H1 (cell line): ENCODE measurements at regions not wholly inside any gene's neighbourhood (a gene's known extent, or its start where the extent isn't known, plus 50 kb on each side); places are given as distances from the start of the nearest gene placed in this dataset.

Source experiments
- CTCF ChIA-PET: fragments of 300-600 bp; sonication (Branson Sonifier 250); formaldehyde crosslinking; loops from one replicate; lab custom pipeline; 2021; ENCODE audit not compliant: partially characterized antibody; lab: Charles Lee
- POLR2A ChIA-PET: fragments of 300-600 bp; sonication (Branson Sonifier 250); formaldehyde crosslinking; loops from one replicate; lab custom pipeline; 2021; ENCODE audit warnings: inconsistent platforms; ENCODE audit not compliant: partially characterized antibody; lab: Charles Lee
- DNase-seq, 2 experiments: peaks; one replicate each; pipeline versions ENCODE4 v3.0.0 to v3.0.0-alpha.2; 2010 to 2022; ENCODE audit warnings: low spot score in 2 of 2, low read depth in 1 of 2, mixed read lengths in 1 of 2
- FAIRE-seq: peaks from 2 replicates; lab custom pipeline; 2011; peaks lifted over from hg19 to GRCh38; lab: Jason Lieb, UNC
- H2AFZ ChIP-seq: 2 replicates; pipeline ENCODE4 v1.8.1; 2012; ENCODE audit warnings: low read length, inconsistent platforms
- H2AK5ac ChIP-seq: 2 replicates; pipeline ENCODE4 v1.6.1; 2013; ENCODE audit warnings: low read depth, low read length
- H2BK120ac ChIP-seq: replicated peaks from 2 replicates; pipeline ENCODE3; 2013; ENCODE audit warnings: low read depth, low read length, inconsistent platforms
- H2BK12ac ChIP-seq: 2 replicates; pipeline ENCODE4 v1.6.1; 2013; ENCODE audit warnings: low read depth, low read length
- H2BK15ac ChIP-seq: 2 replicates; pipeline ENCODE4 v1.6.1; 2013; ENCODE audit warnings: low read length
- H2BK20ac ChIP-seq: 2 replicates; pipeline ENCODE4 v1.6.1; 2013; ENCODE audit warnings: low read length
- H2BK5ac ChIP-seq: 2 replicates; pipeline ENCODE4 v1.6.1; 2013; ENCODE audit warnings: low read depth, low read length
- H3K14ac ChIP-seq: 2 replicates; pipeline ENCODE4 v1.6.1; 2013; ENCODE audit warnings: inconsistent platforms; ENCODE audit not compliant: insufficient read length
- H3K18ac ChIP-seq: 2 replicates; pipeline ENCODE4 v1.6.1; 2013; ENCODE audit warnings: low read length; ENCODE audit errors: extremely low read depth
- H3K23ac ChIP-seq: 2 replicates; pipeline ENCODE4 v1.6.1; 2013; ENCODE audit warnings: inconsistent platforms; ENCODE audit not compliant: insufficient read length
- H3K23me2 ChIP-seq: 2 replicates; pipeline ENCODE4 v1.6.1; 2013; ENCODE audit warnings: low read depth, low read length
- H3K27ac ChIP-seq: 2 replicates; pipeline ENCODE4 v1.6.1; 2011; ENCODE audit warnings: low read depth, low read length, inconsistent platforms
- H3K27me3 ChIP-seq, 4 experiments: replicated peaks in 1 of 4; 1 replicate in 1 of 4; 2 replicates in 3 of 4; pipeline versions ENCODE4 v1.6.1 to v1.8.1; 2011 to 2013; ENCODE audit warnings: low read length in 3 of 4, mild to moderate bottlenecking in 3 of 4, inconsistent platforms in 2 of 4, mixed read lengths in 2 of 4, moderate library complexity in 1 of 4; ENCODE audit not compliant: control insufficient read depth in 3 of 4, insufficient read depth in 3 of 4; ENCODE audit errors: extremely low read depth in 1 of 4
- H3K36me3 ChIP-seq, 4 experiments: 2 replicates each; pipeline versions ENCODE4 v1.6.1 to v1.8.1; 2011 to 2013; ENCODE audit warnings: mild to moderate bottlenecking in 4 of 4, low read length in 3 of 4, moderate library complexity in 2 of 4, control low read depth in 1 of 4, inconsistent platforms in 1 of 4; ENCODE audit not compliant: insufficient read depth in 4 of 4, control insufficient read depth in 2 of 4
- H3K4ac ChIP-seq: replicated peaks from 2 replicates; pipeline ENCODE3; 2013; ENCODE audit warnings: low read length, low read depth, mixed read lengths, inconsistent platforms; ENCODE audit not compliant: insufficient read length
- H3K4me1 ChIP-seq, 4 experiments: replicated peaks in 1 of 4; 1 replicate in 1 of 4; 2 replicates in 3 of 4; pipeline versions ENCODE4 v1.6.1 to v1.8.1; 2011 to 2013; ENCODE audit warnings: low read length in 3 of 4, inconsistent platforms in 2 of 4, mixed read lengths in 1 of 4; ENCODE audit not compliant: insufficient read depth in 4 of 4, control insufficient read depth in 3 of 4
- H3K4me2 ChIP-seq, 2 experiments: 2 replicates each; pipeline versions ENCODE4 v1.6.1 to v1.8.1; 2011 to 2013; ENCODE audit warnings: low read depth in 2 of 2, low read length in 2 of 2, control low read depth in 1 of 2, inconsistent platforms in 1 of 2, mild to moderate bottlenecking in 1 of 2; ENCODE audit not compliant: insufficient read depth in 1 of 2
- H3K4me3 ChIP-seq, 4 experiments: fragments of 200-600, 300-600 bp in 1 of 4; sonication (generic), shearing (Covaris generic), sonication (Bioruptor Twin) in 1 of 4; 2 replicates each; pipeline versions ENCODE4 v1.5.1 to v1.8.1; 2011 to 2016; ENCODE audit warnings: low read length in 4 of 4, low read depth in 3 of 4, control low read depth in 2 of 4, inconsistent platforms in 2 of 4, mild to moderate bottlenecking in 2 of 4, mixed read lengths in 1 of 4, moderate library complexity in 1 of 4; ENCODE audit not compliant: insufficient read depth in 2 of 4; ENCODE audit errors: extremely low read depth in 1 of 4
- H3K56ac ChIP-seq: replicated peaks from 2 replicates; pipeline ENCODE3; 2013; ENCODE audit warnings: low read depth, mild to moderate bottlenecking, mixed read lengths, low read length, inconsistent platforms; ENCODE audit not compliant: insufficient read length
- H3K79me1 ChIP-seq: 2 replicates; pipeline ENCODE4 v1.6.1; 2013; ENCODE audit warnings: low read depth, low read length, control low read depth
- H3K79me2 ChIP-seq, 2 experiments: 2 replicates each; pipeline versions ENCODE4 v1.6.1 to v1.8.1; 2012 to 2013; ENCODE audit warnings: low read length in 2 of 2, mild to moderate bottlenecking in 2 of 2, inconsistent platforms in 1 of 2; ENCODE audit not compliant: insufficient read depth in 2 of 2, control insufficient read depth in 1 of 2
- H3K9ac ChIP-seq, 4 experiments: replicated peaks in 1 of 4; 1 replicate in 1 of 4; 2 replicates in 3 of 4; pipeline versions ENCODE4 v1.6.1 to v1.8.1; 2011 to 2013; ENCODE audit warnings: low read depth in 3 of 4, low read length in 3 of 4, control low read depth in 2 of 4, mild to moderate bottlenecking in 2 of 4, moderate library complexity in 2 of 4, inconsistent platforms in 1 of 4; ENCODE audit errors: extremely low read depth in 1 of 4
- H3K9me3 ChIP-seq, 2 experiments: 2 replicates each; pipeline versions ENCODE4 v1.6.1 to v1.8.1; 2012 to 2013; ENCODE audit warnings: mild to moderate bottlenecking in 2 of 2, moderate library complexity in 2 of 2, control low read depth in 1 of 2, inconsistent platforms in 1 of 2, low read depth in 1 of 2, low read length in 1 of 2, mixed read lengths in 1 of 2; ENCODE audit not compliant: insufficient read depth in 2 of 2
- H4K20me1 ChIP-seq, 2 experiments: replicated peaks in 1 of 2; 2 replicates each; pipeline versions ENCODE3 to v1.8.1; 2011 to 2013; ENCODE audit warnings: inconsistent platforms in 2 of 2, low read length in 2 of 2, mild to moderate bottlenecking in 1 of 2; ENCODE audit not compliant: insufficient read depth in 2 of 2, control insufficient read depth in 1 of 2
- H4K5ac ChIP-seq: 2 replicates; pipeline ENCODE4 v1.6.1; 2013; ENCODE audit warnings: low read length, low read depth, mixed read lengths, inconsistent platforms; ENCODE audit not compliant: insufficient read length
- H4K8ac ChIP-seq: 2 replicates; pipeline ENCODE4 v1.8.0; 2013; ENCODE audit warnings: mild to moderate bottlenecking, moderate library complexity, low read length, inconsistent platforms; ENCODE audit not compliant: insufficient read depth; ENCODE audit errors: extremely low read depth
- H4K91ac ChIP-seq: replicated peaks from 2 replicates; pipeline ENCODE3; 2013; ENCODE audit warnings: low read length, mixed read lengths, inconsistent platforms; ENCODE audit not compliant: insufficient read length
- BCL11A ChIP-seq, 2 experiments: IDR thresholded peaks; one replicate each; pipeline ENCODE4 v1.6.1; 2011; ENCODE audit warnings: low read depth in 2 of 2, low read length in 2 of 2, mild to moderate bottlenecking in 2 of 2
- CBX8 ChIP-seq: fragments of 300-800, 300-1000 bp; sonication (generic); IDR thresholded peaks from 2 replicates; pipeline ENCODE4 v1.7.1; 2016; ENCODE audit warnings: low read depth, low read length, borderline replicate concordance
- SIRT6 ChIP-seq: IDR thresholded peaks from one replicate; pipeline ENCODE4 v1.7.1; 2012; ENCODE audit warnings: low read length, inconsistent platforms
- TCF12 ChIP-seq: IDR thresholded peaks from 2 replicates; pipeline ENCODE4 v1.6.1; 2011; ENCODE audit warnings: low read depth, mild to moderate bottlenecking, low read length
- WGBS, 2 experiments: shearing (Covaris generic) in 1 of 2; methylation state at CpG; one replicate each; pipeline versions ENCODE4 v1.1.6 to v1.1.7; 2013 to 2015; ENCODE audit warnings: low lambda C conversion rate in 2 of 2, mixed read lengths in 2 of 2, inconsistent platforms in 1 of 2, low coverage in 1 of 2, missing lambda C conversion rate in 1 of 2; ENCODE audit not compliant: insufficient replicate concordance in 2 of 2, insufficient coverage in 1 of 2, insufficient read length in 1 of 2; ENCODE audit errors: extremely low coverage in 1 of 2, missing lambda C conversion rate in 1 of 2; 5-methylcytosine and 5-hydroxymethylcytosine counted together

GRCh38 chr3:182436547-182436946 is 356.8 kb upstream of the ATP11B start:
- Histone ChIP-seq H3K27ac (no peak overlapping the region), H3K36me3 (no peaks in the 10 kb centered on the region), H4K5ac (no peak overlapping the region), H3K4me3 (no peak overlapping the region), H2BK5ac (no peak overlapping the region), H4K8ac (no peak overlapping the region), H3K4me2 (no peak overlapping the region), H2BK120ac (no peak overlapping the region), H2BK12ac (no peak overlapping the region), H3K23me2 (no peaks in the 10 kb centered on the region), H3K18ac (no peak overlapping the region), H2BK20ac (no peak overlapping the region), H4K91ac (no peak overlapping the region), H3K27me3 (no peaks in the 10 kb centered on the region), H3K79me2 (no peaks in the 10 kb centered on the region), H3K9me3 (no peaks in the 10 kb centered on the region), H3K9ac (no peak overlapping the region), H3K56ac (no peak overlapping the region), H3K79me1 (no peaks in the 10 kb centered on the region), H4K20me1 (no peaks in the 10 kb centered on the region), H2AK5ac (no peak overlapping the region), H3K14ac (no peak overlapping the region), H2BK15ac (no peak overlapping the region), H3K23ac (no peak overlapping the region), H3K4me1 (no peaks in the 10 kb centered on the region), H3K4ac (no peak overlapping the region), H2AFZ (no peak overlapping the region)
- ChIA-PET POLR2A (no interaction called here), CTCF (interaction anchor here (1.1 kb wide), 1 partner anchor 56 kb away, joined by 5 read pairs; no protein-coding TSS in a partner anchor)
- 91% methylated on average over 6 of the region's 6 CpGs; no CpG with 5 or more reads in 1 of the 2 experiments for WGBS, 2 experiments
- no peak for DNase-seq
- no peak for FAIRE-seq
- TF ChIP-seq TCF12, result no peak
- TF ChIP-seq CBX8, result no peak
- no peak for TF ChIP-seq BCL11A (IDR thresholded peaks at IDR 0.05; ENCODE audit: low read depth in 2 of 2, low read length in 2 of 2)
- TF ChIP-seq SIRT6, result no peak
